Body of pancreas (tissue), 4 donors: ENCODE measurements at regions not wholly inside any gene's neighbourhood (a gene's known extent, or its start where the extent isn't known, plus 50 kb on each side); places are given as distances from the start of the nearest gene placed in this dataset.

ENCODE experiments used
- POLR2A ChIP-seq, 3 donors: fragments of 450-650 bp; IDR thresholded peaks; one replicate each; pipeline ENCODE4 v1.6.1; 2016; ENCODE audit warnings: antibody characterized with exemption in 3 of 3, mild to moderate bottlenecking in 2 of 3
- TF ChIP-seq, protein P1 (sequence below), 7 experiments: fragments of 450-650 bp in 4 of 7; fragments of 200-600 bp in 3 of 7; sonication (generic) in 3 of 7; IDR thresholded peaks; one replicate each; pipeline ENCODE4 v1.5.1; 2016 to 2019; ENCODE audit warnings: antibody characterized with exemption in 7 of 7

GRCh38 chr18:41268271-41268670 lies 686.8 kb upstream of the PIK3C3 start:
- no peak for TF ChIP-seq POLR2A (IDR thresholded peaks at IDR 0.05)
- TF ChIP-seq, protein P1, sequence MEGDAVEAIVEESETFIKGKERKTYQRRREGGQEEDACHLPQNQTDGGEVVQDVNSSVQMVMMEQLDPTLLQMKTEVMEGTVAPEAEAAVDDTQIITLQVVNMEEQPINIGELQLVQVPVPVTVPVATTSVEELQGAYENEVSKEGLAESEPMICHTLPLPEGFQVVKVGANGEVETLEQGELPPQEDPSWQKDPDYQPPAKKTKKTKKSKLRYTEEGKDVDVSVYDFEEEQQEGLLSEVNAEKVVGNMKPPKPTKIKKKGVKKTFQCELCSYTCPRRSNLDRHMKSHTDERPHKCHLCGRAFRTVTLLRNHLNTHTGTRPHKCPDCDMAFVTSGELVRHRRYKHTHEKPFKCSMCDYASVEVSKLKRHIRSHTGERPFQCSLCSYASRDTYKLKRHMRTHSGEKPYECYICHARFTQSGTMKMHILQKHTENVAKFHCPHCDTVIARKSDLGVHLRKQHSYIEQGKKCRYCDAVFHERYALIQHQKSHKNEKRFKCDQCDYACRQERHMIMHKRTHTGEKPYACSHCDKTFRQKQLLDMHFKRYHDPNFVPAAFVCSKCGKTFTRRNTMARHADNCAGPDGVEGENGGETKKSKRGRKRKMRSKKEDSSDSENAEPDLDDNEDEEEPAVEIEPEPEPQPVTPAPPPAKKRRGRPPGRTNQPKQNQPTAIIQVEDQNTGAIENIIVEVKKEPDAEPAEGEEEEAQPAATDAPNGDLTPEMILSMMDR (IDR thresholded peaks at IDR 0.05): no peak
